ENCODE measurements at regions not wholly inside any gene's neighbourhood (a gene's known extent, or its start where the extent isn't known, plus 50 kb on each side); places are given as distances from the start of the nearest gene placed in this dataset.

DNA sequence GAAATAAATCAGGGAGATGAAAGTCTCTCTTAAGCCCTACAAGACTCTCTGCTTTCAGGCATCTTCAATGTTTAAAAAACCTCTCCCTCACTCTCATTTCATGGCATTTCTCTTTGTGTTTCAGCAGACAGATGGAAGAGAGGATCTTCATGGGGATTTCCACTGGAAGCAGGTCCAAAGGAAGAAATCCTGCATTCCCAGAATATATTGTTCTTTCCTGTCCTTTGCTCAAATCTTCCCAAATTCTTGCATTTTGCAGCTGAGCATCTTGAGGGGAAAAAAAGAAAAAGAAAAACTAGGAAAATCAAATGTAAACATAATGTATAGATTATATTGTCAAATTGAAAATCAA is 382.2 kb downstream of the ENC1 start:
- no peak for DNase-seq (ENCODE audit: low read depth)

DNA sequence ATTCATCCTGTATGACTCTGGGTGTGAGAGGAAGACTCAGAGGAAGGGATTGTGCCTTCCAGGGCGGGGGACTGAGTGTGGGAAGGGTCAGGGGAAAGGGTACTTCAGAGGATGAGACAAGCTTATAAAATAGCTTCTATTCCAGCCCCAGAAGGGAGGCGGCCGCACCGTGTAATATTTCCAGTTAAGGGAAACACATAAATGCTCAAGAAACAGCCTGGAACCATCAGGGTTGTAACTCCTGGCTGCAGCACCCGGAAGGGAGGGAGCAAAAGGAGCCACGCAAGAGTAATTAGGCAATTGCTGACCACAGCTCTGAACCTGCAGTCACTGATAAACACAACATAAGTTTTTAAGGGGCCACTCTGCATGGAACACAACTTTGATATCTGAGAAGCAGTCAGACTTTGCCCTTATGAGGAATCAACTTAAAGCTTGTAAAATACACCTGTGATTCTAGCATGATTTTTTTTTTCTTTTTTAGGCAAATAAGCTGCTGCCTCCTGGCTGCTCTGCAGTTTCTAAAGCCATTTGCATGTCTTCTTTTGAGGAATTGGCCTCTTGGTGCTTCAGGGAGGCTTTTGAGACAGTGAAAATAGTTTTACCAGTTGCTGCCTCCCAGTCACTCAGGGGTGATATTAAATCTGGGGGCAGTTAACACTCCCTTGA is 382.7 kb downstream of the ENC1 start:
- no peak for DNase-seq (ENCODE audit: low read depth)

DNA sequence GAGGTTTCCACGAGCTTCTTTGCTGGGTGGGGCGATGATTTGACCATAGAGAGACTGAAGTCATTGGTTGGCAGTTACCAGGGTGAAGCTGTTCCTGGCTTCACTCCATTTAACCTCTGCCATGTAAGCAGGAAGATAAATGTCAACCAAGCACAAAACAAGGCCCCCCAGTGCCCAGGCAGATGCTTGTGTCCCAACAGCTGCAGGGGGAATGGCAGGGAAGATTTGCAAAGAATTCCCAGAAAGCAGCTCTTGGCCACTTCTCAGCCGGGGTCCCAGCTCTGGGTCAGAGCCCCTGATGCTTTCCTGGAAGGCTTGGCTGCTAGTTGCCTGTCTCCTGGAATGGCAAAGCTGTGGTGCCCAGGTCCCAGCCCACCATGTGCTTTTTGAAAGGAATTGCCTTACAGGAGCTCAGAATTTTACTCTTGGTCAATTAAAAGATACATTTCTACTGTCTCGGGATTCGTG is 383.4 kb downstream of the ENC1 start:
- no peak for DNase-seq (ENCODE audit: low read depth)

DNA sequence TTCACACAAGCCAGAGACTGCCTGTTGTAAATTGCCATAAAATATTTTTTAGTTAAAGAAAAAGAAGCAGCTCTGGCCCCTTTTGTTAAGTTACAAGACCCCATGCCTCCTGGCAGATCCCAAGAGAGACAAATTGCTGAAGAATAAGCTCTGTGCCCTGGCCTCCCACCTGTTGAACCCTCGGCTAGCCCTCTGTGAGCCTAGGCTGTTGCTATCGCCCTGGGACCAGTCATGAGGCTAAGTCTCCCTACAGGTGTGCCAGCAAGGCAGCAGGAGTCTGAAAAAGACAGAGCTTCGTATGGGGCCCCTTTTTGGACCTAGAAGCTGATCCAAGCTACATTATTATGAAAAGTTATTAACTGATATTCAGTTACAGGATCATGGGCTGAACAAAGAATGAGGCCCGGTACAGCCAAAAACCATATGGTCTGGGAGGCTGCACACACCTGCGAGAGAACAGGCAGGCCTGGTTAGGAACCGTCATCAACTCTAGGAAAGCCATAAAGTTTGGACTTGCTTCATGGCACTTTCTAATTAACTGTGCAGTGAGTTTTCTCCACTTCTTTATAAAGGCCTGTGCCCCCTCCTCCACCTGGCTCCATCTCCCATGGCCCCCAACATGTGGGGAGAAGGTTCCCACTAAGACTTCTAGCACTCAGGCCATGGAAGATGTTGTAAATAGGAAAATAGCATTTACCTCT is 384.7 kb downstream of the ENC1 start:
- DNase-seq (ENCODE audit: low read depth): no peak

DNA sequence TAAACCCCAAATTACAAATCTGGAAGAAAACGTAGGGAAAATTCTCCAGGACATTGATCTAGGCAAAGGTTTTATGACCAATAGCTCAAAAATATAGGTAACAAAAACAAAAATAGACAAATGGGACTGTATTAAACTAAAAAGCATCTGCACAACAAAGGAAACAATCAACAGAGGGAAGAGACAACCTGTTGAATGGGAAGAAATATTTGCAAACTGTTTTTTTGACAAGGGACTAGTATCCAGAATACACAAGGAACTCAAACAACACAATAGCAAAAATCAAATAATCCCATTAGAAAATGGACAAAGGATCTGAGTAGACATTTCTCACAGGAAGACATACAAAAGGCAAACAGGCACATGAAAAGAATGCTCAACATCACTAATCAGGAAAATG is 386.3 kb downstream of the ENC1 start:
- DNase-seq (ENCODE audit: low read depth): no peak

DNA sequence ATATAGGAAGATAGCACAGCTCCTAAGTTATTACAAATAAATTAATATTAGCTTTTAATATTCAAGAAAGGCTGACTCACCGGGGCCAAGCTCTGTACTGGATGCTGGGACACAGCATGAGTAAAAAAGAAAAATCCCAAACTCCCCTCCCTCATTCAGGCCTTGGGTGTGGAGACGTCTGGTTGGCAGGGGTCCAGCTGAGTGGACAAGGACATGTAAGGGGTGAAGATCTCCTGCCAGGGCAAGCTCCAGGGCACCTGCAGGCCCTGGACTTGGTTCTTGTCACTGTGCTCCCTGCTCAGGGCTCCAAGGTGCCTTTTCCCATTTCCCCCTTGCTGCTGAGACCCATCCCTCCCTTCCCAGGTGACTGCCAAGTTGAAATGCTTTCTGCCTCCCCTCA is 388.5 kb downstream of the ENC1 start:
- no peak for DNase-seq (ENCODE audit: low read depth)

DNA sequence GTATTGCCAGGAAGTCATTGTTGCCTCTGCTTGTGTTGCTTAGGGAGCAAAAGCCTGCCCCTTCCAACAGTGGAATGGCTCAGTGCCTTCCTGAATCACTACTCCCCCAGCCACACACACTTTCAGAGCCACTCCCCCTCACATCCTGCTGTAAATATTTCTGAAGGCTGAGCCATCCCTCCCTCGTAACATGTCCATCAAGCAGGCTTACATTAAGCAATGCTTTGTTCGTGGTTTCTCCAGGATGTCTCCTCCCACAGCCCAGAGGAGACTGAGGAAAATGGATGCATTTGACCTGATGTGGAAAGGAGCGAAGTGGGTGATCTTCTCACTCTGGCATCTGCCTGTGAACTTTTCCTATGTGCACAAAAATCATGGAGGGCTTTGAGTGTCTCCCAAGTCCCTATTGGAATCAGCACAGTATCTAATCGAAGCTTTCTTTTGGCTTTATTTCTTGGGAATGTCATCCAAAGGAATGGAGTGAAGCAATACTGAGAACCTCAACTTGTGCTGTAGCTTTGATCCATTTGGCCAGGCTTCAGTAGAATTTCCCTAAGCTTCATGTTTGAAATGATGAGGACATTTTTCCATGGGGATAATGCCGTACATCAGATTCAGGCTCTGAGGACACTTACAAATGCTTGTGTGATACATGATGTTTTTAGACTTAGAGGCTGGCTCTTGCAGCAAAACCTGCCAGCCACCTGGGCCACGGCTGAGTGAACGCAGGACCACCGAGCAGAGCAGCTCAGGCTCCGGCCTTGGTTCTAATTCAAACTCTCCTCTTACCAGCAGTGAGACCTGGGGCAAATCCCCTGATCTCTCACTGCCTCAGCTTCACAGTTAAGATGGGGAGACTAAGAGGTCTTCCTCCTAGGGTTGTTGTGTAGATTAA is 389.1 kb downstream of the ENC1 start:
- DNase-seq (ENCODE audit: low read depth): peak; percentile 62

DNA sequence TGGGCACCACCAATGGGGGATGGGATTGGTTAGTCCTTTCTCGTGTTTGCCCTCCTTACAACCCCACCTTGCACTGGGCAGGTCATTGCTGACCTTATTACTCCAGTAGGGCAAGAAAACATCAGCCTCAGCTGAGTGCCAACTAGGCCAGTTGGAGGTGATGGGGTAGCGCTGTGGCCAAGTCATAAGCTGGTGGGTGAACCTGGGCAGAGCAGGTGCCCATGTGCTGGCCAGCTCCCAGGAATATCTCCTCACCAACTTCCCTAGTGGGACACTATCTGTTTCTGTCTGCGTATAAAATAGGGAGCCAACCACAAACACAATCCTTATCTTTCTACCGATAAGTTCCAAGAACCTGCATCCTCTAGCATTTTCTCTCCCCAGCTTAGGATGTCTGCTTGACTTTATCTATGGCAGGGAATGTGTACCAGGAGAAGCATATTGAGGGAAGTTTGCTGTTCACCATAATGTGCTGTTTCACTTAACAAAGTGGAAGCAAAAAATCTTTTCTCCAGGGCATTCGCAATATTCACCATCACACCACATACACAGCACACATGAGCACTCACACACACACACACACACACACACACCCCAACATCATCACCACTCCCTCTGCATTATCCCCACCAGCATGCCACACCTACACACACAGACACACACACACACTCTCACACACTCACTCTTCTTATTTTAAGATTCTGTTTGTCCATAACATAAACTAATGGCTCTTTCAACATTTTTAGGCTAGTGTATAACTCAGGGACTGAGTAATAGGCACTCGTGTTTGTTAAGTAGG is 390.0 kb downstream of the ENC1 start:
- DNase-seq (ENCODE audit: low read depth): no peak

DNA sequence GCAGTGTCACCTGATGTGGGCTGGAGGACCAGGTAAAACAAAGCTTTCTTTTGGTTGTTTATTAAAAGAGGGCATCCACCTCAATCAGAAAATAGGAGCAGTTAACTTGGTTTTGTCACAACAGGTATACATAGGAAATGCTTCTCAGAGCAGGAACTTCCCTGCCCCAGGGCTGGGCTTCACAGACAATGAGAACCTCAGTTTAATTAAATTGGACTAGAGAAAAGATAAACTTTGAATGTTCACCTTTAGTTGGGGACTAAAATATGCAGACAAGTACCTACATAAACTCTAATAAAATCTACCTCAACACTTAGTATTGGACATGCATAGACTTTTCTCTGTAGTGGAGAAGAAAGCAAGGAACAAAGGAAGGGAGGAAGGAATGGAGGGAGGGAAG is 392.0 kb downstream of the ENC1 start:
- DNase-seq (ENCODE audit: low read depth): no peak

DNA sequence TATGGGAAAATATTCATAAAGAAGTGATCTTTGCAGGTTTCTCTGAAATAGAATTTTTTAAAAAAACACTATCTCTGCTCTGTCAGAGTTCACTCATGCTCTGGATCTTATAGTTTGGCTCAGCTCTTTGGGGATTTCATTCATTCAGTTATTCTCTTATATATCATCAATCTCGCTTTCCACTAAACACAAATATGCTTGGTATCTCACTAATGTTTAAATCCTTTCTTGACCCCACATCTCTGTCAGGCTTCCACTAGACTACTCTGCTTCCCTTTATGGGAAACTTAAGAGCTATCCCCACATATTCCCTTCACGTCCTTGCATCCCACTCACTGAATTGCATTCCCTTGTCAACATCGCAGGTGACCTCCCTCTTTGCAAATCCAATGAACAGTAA is 396.1 kb downstream of the ENC1 start:
- no peak for DNase-seq (ENCODE audit: low read depth)

DNA sequence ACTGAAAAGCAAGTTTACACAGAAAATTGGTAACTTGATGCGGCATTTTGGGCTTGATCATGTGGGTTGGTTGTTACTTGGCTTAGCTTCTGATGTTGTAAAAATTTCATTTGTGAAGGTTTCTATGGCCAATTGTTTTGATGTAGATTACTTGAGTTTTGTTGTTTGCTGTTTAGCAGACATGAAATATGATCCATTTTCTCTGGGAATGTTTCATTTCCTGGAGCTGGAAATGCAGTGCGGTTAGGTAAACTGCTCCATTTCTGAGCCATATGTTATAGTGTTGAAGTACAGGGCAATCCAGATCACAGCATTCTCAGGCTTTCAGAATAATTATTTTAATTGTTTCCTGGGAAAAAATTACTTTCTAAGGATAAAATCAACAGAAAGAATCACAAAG is 396.9 kb downstream of the ENC1 start:
- DNase-seq (ENCODE audit: low read depth): no peak

DNA sequence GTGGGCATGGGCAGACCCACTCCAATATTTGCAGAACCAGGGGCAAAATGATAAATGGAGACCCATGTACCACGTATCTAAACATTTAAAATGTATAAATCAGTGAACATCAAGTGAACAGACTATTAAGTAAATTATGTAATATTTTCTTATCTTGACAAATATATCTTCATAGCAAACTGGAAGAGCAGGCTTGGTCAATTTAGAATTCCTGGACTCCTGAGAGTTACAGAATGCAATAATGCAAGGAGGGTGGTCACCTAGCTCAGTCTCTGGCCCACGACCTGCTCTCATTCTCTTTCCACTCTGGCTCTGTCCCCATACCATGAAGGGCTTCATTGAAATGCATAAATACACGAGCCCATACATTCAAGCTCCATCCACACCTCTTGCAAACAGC is 398.0 kb downstream of the ENC1 start:
- DNase-seq (ENCODE audit: low read depth): no peak

DNA sequence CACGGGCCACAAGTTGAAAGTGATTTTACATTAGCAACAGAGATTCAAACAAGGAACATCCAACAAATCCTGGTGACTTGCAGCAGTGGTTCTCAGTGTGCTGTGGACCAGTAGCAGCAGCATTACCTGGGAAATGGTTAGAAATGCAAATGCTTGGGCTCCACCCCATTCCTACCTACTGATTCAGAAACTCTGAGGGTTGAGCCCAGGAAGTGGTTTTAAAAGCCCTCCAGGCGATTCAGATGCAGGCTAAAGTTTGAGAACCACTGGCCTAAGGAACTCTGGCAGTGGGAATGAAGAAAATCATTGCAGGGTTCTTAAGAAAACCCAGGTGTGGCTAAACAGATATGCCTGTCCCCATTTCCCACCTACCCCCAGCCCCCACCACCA is 398.8 kb downstream of the ENC1 start:
- no peak for DNase-seq (ENCODE audit: low read depth)

DNA sequence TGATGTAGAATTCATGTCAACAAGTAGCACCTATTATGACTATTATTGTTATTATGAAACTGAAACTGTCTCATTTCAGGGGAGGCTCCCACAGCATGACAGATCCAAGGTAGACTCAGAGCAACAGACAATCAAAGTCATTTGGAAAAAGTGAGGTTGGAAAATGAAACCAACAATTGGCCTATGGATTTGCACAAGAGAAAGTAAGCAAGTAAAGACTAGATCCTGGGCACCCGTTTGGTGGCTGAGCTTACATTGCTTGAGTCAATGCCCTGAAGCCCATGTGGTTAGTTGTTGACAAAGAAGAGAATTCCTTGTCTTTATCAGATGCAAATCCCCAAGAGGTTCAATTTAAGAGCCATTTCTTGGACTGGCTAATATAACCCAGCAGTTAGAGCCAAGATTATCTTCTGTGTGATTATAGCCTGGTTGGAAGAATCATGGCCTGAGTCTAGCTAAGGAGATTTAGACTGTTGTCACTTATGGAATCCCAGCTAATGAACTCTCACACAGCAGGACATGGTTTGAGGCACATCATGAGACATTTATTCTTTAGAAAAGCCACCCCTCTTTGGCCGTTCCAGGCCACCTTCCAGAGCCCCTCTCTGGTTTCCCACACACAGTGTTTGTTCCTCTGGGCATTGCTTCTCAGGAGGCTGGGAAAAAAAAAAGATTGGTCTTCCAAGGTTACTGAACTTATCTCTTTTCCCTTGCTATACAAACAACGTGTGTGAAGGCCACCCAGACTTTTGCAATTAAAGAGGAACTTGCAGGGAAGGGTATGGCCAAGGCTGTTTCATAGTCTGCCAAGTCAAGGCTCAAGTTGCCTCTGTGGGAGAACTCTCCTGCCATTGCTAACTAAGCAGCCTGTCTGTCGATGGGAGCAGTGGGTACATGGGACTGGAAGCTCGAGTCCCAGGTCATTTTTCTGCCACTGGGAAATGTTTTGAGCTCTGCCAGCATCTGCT is 399.5 kb downstream of the ENC1 start:
- no peak for DNase-seq (ENCODE audit: low read depth)

DNA sequence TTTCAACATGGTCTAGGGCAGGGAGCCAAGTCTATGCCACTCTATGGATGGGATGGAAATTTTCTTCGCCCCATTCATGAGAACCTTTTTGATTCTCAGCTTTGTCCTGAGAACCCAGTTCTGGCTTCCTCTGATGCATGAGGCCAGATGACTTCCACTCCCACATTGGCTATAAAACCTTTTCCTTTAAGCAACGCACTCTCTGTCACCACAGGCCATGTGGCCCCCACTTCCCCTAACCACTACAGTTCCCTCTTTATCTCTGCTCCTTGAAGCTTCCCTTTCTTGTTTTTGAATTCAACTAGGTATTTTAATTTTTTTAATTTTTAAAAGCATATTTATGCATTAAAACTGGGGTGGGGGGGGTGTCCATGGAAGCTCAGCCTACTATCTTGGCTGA is 401.3 kb downstream of the ENC1 start:
- no peak for DNase-seq (ENCODE audit: low read depth)

DNA sequence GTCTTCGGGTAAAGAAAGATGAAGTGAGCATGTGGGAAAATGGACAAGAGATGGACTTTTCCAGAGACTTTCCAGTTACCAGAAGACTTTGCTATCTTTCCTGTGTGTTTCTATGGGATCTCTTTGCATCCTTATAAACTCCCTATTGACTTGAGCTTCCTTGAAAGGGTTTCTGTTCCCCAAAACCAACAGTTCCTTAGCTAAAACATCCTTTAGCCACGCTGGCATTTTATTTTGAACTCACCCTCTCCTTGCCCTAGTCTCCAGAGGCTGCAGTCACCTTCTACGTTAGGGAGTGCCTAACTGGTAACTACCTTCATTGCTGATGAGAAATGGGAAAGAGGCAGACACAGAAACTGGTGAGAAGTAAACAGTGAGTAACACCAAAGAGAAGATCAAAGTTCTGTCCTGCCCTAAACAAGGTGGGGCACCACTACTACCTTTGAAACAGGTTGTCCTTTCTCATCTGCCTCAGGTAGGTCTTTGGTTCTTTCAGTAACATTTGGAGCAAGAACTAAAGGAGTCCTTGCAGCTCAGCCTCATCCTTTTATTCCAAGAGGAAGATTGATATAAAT is 402.9 kb downstream of the ENC1 start:
- DNase-seq (ENCODE audit: low read depth): no peak

DNA sequence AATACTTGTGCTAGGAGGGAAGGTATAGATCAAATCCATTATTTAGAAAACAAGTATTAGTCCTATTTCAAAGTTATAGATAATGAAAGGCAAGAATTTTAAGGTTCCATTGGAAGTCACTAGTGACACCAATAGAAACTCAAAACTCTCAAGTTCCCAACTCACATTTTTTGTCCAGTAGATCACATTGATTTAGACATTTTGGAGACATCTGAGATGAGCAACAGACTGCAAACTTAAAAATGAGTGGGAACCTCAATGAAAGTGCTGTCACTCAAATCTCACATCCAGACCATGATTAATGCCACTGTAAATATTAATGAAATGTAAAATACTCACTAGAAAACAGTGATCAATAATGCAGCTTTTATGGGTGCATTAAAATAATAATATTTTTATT is 405.0 kb downstream of the ENC1 start:
- DNase-seq (ENCODE audit: low read depth): no peak

DNA sequence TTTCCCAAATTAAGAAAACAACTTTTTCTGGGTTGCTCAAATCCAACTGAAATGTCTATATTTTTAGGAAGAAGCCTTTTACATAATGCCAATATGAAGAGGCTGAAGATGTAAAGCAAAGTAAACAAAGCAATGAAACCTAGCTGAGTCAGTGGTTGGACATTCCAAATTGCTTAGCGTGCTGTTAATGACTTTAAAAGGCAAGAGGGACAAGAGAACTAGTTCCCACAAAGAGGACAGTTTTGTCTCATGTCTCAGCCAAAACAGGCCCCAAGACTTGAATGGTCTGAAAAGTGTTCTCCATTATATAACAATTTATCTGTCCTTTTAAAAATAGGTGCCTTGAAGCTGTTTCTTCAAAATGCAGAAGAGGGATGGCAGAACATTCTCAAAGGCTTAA is 407.0 kb downstream of the ENC1 start:
- DNase-seq (ENCODE audit: low read depth): no peak

DNA sequence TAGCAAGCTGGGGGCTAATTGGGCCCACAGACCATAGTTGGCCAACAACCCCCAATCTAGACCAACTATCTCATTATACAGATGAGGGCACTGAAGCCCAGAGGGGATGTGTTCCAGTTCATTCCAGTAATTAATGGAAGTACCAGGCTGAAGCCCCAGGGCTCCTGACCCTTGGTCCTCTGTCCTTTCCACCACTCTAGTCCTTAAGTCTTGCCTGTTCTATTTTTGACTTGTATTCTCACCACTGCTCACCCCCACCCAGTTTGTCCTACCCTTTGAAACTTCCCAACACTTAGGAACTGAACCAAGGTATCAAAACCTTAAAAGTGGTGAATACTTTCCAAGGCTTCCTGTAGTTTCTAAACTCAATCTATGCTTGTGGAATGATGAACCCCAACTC is 407.4 kb downstream of the ENC1 start:
- DNase-seq (ENCODE audit: low read depth): no peak

DNA sequence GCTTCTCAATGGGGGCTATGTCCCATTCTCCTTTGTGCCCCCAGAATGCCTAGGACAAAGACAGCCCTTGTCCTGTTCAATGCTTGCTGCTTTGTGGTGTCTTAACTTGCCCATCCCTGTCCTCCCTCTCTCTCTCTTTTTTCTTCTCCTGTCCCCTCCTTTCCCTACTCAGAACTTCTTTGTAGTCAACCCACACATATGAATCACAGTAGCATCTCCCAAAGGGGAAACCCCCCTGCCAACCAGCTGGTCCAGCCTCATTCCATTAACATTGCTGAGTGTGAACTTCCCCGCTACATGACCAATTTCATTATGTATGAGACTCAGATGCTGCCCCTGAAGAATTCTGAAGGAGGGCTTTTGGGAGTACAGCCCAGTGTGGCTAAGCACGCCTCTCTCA is 408.3 kb downstream of the ENC1 start:
- no peak for DNase-seq (ENCODE audit: low read depth)
